Activated T-helper 9 cell treated with anti-CD3 and anti-CD28 coated beads, Interleukin-2, amount 50 U/mL, for 16 hours (primary cell): ENCODE measurements at regions not wholly inside any gene's neighbourhood (a gene's known extent, or its start where the extent isn't known, plus 50 kb on each side); places are given as distances from the start of the nearest gene placed in this dataset.
"Not testable (repeated sequence)": the region's sequence is repeated elsewhere in the genome, so short reads cannot be mapped to it uniquely, and the experiment has no call there.

Experiments
- DNase-seq: peaks from one replicate; pipeline ENCODE4 v3.0.0-alpha.2; 2020; ENCODE audit warnings: low read depth

- DNase-seq = no peak
Observed at GRCh38 chr14:105581551-105582341, 55.4 kb downstream of the TMEM121 start.

- DNase-seq = no peak
Observed at GRCh38 chr14:105582639-105583038, 56.3 kb downstream of the TMEM121 start.

- DNase-seq = not testable (repeated sequence)
Observed at GRCh38 chr14:105583914-105584313, 57.5 kb downstream of the TMEM121 start.

- not testable (repeated sequence) for DNase-seq
Observed at GRCh38 chr14:105585290-105585689, 58.9 kb downstream of the TMEM121 start.

- DNase-seq = not testable (repeated sequence)
Observed at GRCh38 chr14:105585722-105586121, 59.3 kb downstream of the TMEM121 start.

GRCh38 chr14:105586144-105586872, 59.9 kb downstream of the TMEM121 start:
- DNase-seq = not testable (repeated sequence)

- DNase-seq = not testable (repeated sequence)
Observed at GRCh38 chr14:105587034-105587433, 60.7 kb downstream of the TMEM121 start.

GRCh38 chr14:105587482-105588235, 61.3 kb downstream of the TMEM121 start:
- not testable (repeated sequence) for DNase-seq

GRCh38 chr14:105588236-105588860, 62.0 kb downstream of the TMEM121 start:
- no peak for DNase-seq

- DNase-seq = no peak
Observed at GRCh38 chr14:105589161-105589925, 63.0 kb downstream of the TMEM121 start.

GRCh38 chr14:105589926-105590185, 63.5 kb downstream of the TMEM121 start:
- not testable (repeated sequence) for DNase-seq

- no peak for DNase-seq
Observed at GRCh38 chr14:105591052-105591451, 64.7 kb downstream of the TMEM121 start.

- DNase-seq = not testable (repeated sequence)
Observed at GRCh38 chr14:105591792-105592341, 65.5 kb downstream of the TMEM121 start.

GRCh38 chr14:105592646-105593045, 66.3 kb downstream of the TMEM121 start:
- DNase-seq = not testable (repeated sequence)

GRCh38 chr14:105595346-105595745, 69.0 kb downstream of the TMEM121 start:
- not testable (repeated sequence) for DNase-seq

GRCh38 chr14:105596374-105596773, 70.0 kb downstream of the TMEM121 start:
- not testable (repeated sequence) for DNase-seq

- DNase-seq = not testable (repeated sequence)
Observed at GRCh38 chr14:105598040-105598763, 71.8 kb downstream of the TMEM121 start.

- not testable (repeated sequence) for DNase-seq
Observed at GRCh38 chr14:105598925-105599586, 72.7 kb downstream of the TMEM121 start.

GRCh38 chr14:105600195-105600938, 74.0 kb downstream of the TMEM121 start:
- DNase-seq = not testable (repeated sequence)
